GM18498 (cell line): ENCODE measurements at regions not wholly inside any gene's neighbourhood (a gene's known extent, or its start where the extent isn't known, plus 50 kb on each side); places are given as distances from the start of the nearest gene placed in this dataset.
"Not testable (repeated sequence)": the region's sequence is repeated elsewhere in the genome, so short reads cannot be mapped to it uniquely, and the experiment has no call there.

ENCODE experiments used
- ATAC-seq: cut with Tn5 transposase; IDR thresholded peaks from one replicate; pipeline ENCODE4 v1.9.1; 2021; ENCODE audit warnings: mild to moderate bottlenecking, moderate library complexity; ENCODE audit not compliant: unreplicated experiment

DNA sequence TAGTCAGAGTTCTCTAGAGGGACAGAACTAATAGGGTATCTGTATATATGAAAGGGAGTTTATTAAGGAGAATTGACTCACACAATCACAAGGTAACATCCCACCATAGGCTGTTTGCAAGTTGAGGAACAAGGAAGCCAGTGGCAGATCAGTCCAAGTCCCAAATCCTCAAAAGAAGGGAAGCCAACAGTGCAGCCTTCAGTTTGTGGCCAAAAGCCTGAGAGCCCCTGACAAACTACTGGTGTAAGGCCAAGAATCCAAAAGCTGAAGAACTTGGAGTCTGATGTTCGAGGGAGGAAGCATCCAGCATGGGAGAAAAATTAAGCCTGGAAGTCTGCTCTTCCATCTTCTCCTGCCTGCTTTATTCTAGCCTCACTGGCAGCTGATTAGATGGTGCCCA lies 1107.2 kb upstream of the CELF2 start:
- no peak for ATAC-seq

DNA sequence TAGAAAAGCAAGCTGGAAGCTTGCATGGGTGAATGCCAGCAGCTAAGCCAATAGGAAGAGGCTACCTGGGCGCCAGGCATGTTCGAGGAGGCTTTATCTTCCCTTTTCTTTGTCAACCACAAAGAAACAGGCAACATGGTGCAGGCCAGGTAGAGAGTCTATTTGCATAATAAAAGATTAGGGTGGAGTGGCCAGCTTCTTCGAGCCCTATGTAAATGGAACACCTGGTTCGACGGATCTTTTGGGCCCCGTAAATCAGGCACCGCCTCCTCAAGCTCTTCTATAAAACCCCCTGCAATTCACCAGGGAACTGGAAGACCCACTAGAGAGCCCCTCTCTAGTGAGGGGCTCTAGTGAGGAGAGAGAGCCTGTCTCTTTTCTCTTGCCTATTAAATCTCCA lies 1106.2 kb upstream of the CELF2 start:
- no peak for ATAC-seq

DNA sequence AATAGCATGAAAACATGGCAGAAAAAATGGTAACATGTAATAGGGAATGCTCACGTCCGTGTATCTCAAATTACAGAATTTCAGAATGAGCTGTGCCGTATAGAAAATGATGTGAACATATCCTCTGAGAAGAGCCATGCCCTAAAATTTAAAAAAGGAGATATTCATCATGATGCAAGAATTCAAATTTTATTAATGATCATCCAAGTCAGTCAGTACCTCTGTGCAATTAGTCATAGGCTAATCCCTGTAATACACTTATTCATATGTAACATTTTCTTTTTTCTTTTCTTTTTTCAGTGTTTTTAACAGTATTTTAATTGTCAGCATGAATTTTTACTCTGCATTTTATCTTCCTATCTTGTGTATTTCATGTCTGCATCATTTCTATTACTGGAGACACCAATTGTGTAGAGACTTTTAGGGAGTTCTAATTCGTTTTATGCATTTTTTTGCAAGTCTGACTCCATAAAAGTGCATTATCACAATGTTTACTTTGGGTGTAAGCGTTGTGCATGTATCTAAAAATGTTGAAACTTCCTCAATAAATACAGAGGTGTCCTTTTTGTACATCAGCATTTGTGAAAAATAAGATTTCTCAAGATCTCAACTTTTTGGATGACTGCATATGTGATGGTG lies 1103.7 kb upstream of the CELF2 start:
- no peak for ATAC-seq

DNA sequence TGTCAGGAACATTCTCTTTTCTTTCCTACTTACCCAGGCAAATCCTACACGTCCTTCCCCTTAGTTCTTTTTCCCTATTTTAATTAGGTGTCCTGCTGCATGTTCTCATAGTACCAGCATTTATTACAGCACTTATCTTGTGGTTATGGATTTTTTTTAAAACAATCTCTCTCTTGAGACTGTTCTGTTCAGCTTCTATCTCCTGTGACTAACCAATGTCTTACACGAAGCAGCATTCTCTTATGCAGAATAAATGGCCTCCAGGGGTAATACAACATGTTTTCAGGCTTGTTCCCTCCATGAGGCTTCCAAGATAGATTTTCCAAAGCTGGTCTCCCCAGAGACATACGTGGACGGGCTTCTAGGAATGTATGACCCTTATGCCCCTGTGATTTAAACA lies 1096.1 kb upstream of the CELF2 start:
- no peak for ATAC-seq

DNA sequence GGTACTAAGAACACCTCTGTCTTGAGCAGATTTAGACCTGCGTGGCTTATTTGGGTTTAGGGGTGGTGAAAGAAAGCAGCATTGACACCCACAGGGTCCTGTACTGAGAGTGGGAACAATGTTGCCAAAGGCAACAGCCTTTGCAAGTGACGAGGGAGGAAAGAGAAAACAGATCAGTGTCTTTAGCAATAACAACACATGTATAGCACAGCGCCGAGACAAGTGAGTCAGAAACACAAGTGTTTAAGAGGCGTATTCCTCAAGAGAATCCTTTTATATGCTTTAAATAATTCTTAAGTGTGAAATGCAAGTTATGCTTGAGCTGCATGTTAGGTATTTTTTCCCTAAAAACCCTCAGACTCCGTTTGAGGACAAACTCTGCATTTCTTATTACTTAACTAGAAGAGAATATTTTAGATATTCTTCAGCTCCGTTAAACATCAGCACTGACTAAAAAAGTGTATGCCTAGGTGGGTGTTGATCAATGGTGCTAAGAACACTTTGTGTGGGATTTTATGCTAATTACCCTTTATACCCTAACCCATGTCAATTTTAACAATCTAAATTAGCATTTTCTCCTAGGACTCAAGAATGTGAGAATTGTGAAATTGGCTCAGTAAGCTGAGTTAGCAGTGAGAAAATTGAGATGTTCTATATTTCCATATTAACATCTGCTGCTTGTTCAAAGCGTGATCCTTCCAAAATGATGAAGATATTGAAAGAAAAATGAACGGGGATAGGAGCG lies 1095.4 kb upstream of the CELF2 start:
- ATAC-seq = no peak

DNA sequence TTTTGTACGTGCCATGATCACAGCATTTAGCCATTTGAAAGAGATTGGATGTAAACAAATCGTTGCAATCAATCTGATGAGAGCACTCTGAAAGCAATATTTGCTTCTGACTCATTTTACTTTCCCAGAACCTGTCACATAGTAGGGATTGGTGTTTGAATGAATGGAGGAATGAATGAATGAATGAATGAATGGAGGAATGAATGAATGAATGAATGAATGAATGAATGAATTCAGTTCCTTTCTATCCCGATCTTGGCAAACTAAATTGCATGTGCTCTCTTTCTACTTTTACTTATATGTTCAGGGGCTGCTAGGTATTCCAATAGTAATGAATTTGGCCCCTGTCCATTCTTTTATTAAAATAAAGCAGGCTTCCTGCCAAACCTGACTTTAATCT lies 1091.7 kb upstream of the CELF2 start:
- ATAC-seq = no peak

DNA sequence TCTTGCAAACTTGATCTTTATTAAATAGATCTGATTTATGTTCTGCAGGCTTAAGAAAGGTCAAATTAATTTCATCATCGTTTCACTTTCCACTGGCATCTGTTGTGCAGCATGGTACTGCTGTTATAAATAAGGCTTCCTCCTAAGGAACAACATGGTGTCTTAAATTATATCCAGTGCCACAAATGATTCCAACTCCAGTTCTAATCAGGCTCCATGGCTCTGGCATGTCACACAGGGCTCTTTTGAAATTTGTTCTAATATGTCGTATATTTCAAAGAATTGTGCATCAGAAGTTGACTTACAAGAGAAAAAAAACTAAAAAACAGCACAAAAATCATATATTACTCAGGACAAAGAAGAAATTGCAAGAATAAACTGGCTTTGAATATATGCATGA lies 1090.8 kb upstream of the CELF2 start:
- ATAC-seq = no peak

DNA sequence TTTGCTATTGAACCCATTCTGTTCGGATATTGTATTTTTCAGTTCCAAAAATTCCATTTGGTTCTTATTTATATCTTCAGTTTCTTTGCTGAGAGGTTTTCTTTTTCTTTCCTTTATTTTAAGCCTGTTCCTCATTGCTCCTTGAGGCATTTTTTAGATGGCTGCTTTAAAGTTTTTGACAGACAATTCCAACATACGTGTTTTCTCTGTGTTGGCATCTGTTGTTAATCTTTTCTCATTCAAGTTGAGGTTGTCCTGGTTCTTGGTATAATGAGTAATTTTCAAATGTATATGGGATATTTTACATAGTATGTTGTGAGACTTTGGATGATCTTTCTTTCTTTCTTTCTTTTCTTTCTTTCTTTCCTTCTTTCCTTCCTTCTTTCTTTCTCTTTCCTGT lies 1078.0 kb upstream of the CELF2 start:
- no peak for ATAC-seq

DNA sequence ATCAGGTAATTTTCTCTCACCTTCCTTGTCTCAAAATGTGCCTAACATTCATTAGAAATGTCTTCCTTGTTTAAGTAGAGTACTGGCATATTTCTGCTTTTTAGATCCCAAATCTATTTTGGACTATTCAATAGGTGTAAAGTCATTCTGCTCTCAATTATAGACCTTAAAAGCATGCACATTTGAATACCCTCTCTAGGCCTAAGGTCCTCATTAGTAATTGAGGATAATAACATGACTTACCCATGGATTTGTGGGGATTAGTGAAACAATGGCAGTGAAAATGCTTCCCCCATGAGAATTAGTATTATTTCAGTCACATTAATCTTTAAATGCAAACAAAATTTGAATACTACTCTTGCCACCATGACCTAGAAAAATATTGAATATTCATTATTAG lies 1073.0 kb upstream of the CELF2 start:
- no peak for ATAC-seq

DNA sequence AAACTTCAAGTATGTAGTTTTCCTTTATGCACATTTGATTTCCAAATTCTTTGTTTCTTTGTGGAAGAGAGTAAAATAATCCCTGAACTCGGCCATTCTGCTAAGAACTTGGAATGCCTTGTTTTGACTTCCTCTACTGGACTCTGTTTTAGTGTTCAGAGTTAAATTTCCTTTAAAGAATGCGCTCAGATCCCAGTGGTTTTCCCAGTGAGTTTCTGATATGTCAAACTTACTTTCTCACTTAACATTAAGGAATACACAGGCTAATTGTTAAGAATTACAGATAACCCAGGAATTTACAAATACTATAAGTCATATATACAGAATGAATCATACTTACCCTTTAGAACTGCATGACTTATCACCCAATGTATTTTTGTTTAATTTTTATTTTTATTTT lies 1067.6 kb upstream of the CELF2 start:
- no peak for ATAC-seq

DNA sequence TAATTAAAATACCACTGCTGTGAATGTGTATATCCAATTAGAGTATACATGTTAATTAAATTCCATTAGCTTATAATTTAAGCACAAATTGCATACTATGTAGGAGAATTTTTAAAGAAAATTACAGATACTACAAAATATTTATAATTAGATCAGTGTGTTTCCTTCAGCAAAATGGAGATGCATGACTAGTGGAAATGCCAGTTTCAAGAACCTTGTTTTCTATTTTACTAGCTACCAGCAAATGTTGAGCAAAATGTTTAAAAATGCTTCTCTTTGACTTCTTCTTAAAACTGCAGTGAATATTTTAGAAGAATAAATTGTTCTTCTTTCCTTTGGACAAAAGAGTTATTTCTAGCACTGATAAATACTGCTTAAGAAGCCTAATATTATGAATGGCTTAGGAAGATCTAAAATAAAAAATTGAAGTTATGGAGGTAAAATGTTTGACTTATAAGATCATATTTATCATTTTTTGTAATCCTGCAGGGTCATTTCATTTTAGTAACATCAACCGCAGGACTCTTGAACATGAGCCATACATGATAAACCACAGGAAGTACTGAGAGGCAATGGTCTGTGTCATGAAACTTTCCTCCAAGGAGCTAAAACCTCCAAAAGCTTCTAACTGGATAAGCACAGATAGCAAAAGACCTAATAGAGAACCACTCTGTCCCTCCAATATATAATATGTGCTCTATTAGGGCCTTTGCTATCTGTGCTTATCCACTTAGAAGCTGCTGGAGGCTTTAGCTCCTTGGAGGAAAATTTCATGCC lies 1066.0 kb upstream of the CELF2 start:
- no peak for ATAC-seq

DNA sequence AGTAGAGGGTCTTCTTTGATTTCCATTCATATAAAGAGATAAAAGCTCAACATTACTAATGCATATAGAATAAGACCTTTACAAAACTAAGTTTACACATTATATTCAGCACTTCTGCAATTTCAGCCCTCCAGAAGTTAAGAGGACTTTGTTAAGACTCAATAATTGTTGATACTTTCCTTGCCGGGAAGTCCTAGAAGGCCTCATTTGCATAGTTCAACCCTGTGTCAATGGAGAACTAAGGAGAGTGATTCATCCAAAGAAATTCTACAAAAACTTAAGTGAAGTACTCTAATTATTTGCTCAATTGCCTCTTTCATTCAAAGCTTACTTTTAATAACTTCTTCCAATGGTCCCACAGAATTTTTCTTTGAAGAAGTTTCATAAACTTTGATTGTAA lies 1060.3 kb upstream of the CELF2 start:
- ATAC-seq = no peak

DNA sequence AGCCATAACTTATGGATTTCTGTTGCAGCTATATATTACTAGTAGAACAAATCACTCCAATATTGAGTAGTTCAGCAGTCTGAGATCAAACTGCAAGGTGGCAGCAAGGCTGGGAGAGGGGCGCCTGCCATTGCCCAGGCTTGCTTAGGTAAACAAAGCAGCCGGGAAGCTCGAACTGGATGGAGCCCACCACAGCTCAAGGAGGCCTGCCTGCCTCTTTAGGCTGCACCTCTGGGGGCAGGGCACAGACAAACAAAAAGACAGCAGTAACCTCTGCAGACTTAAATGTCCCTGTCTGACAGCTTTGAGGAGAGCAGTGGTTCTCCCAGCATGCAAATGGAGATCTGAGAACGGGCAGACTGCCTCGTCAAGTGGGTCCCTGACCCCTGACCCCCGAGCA lies 1059.8 kb upstream of the CELF2 start:
- not testable (repeated sequence) for ATAC-seq

DNA sequence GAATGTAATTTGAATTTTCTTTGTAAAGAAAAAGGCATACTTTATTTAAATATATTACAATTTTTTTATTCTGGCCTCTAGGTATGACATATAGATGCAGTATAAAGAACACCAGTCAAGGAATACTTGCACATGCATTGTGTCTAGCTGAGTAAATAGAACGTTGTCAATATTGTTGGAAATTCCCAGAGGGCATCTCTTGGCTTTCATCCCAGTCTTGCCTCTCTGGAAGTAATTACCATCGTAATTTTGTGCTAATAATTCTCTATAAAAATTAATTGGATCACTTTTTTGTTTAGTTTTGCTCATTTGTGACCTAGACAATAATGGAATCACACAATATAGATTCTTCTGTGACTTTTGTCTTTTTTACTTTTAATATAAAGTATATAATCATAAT lies 1052.3 kb upstream of the CELF2 start:
- no peak for ATAC-seq

DNA sequence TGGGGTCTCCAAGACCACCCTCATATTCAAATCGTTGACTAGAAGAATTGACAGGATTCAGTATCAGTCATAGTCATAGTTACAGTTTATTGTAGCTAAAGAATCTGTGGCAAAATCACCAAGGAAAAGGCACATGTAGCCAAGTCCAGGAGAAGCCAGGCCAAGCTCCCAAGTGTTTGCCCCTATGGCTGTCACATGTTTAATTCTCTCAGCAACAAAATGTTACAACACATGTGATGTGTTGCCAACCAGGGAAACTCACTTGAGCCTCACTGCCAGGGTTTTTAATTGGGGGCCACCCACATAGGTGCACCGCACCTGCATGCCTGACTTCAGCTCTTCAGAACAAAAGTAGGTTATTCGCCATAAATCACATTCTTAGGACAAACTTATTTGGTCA lies 1030.9 kb upstream of the CELF2 start:
- no peak for ATAC-seq

DNA sequence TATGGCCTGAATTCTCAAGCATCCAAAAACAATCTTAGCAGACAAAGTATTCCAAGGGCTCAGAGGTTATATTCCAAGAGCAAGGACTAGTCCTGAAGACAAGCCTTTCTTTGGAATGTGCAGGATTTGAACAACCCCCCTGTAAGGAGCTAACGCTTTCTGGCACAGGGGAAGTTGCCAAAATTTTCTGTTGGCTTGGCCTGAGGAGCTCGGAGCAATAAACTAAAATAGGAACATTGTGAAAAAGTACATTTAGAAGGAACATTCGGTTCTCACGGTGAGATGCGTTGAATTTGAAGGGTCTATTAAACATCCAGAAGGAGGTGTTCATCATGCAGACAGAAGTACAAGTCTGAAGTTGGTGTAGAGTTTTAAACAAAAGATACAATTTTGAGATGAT lies 1030.5 kb upstream of the CELF2 start:
- no peak for ATAC-seq

DNA sequence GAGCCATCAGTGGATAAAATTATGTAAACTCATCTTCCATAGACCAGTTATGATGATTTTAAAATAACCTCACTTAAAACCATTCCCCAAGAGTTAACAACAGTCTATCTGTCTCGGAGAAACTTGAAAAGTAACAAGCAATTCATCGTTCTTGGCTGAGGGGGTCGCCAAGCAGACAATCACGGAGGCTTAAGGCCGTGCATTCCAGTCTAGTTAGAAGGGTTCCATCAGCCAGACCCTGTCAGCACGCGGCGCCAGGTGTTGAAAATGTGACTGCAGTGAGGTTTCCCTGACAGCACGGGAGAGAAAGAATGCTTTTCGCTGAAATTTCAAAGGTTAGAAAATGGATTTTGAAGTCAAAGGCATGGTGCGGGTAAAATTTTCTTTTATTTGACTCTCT lies 1025.0 kb upstream of the CELF2 start:
- ATAC-seq = no peak

DNA sequence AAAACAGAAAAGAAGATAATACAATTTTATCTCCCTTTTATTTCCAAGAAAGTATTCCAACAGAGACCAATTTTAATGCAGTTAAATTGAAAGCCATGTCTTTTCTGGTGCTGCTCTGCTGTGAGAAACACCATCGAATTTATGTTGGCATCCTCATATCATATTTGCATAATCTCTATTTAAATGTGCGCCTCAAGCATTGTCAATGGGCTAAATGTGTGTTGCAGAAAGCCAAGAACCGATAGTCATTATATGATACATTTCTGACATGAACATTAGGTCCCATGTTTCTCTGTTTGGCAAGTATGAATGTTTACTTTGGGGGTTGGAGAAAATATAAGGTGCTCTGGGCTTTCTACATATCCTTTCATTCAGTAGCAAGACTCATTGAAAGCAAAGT lies 1023.5 kb upstream of the CELF2 start:
- ATAC-seq = no peak

DNA sequence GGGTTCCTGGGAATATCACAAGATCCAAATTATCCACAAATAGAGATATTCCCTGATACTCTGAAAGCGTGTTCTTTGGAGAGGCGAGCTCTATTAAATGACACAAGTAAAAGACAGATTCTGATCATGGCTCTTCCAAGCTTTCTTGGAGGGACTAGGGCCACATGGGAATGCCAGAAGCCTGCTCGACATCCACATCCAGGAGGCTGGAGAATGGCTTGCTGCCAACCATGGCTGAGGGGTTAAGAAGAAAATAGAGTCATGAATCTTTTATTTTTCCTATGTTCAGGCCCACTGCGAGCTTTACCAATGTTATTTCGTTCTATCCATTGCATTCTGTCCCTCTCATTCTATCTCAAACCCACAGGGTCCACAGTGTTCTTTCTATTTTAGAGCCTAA lies 1018.0 kb upstream of the CELF2 start:
- ATAC-seq = no peak

DNA sequence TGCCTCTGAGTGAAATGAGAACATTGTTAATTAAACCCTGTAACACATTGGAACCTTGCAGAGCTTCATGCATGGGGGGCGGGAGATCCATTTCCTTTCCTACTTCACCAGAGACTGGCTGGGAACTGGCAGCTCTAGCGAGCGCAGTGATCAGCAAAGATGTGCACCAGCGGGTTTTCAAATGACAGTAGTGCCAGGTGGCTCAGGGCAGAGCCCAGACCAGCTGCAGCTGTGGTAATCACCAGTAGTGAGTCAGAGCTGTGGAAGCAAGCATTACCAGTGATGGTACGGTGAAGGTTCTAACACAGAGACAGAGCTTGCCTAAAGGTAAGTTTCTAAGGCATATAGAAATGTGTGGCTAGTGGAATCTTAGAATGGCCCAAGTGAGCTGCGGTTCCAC lies 1009.7 kb upstream of the CELF2 start:
- ATAC-seq = no peak

DNA sequence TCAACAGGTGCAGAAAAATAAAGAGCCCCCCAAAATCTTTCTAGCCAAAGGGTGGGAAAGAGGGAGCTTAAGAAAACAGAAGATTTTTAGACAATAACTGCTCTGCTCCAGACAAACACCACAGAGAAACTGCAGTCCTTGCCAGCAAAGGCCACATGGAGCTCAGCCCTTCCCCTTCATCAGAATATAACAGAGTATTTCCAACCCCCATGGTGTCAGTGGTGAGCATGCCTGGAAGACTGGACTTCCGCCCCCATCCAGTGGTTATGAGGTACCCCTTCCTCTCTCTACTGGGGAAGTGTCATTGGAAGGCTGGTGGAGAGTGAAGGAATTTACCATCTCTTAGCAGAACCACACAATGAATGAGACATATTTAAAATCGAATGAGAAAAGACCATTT lies 1007.3 kb upstream of the CELF2 start:
- ATAC-seq = no peak

DNA sequence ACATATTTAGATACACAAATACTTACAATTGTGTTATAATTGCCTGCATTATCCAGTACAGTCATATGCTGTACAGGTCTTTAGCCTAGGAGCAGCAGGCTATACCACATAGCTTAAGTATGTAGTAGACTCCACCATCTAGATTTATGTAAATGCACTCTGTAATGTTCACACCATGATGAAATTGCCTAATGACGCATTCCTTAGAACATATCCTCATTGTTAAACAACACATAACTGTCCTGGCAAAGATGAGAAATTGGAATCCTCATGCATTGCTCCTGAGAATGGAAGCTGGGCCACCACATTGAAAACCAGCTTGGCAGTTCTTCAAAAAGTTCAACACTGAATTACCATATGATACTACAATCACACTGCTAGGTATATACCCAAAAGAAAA lies 1002.8 kb upstream of the CELF2 start:
- no peak for ATAC-seq
